Esophagus muscularis mucosa (tissue), 3 donors: ENCODE measurements at regions not wholly inside any gene's neighbourhood (a gene's known extent, or its start where the extent isn't known, plus 50 kb on each side); places are given as distances from the start of the nearest gene placed in this dataset.

Source experiments
- CTCF ChIP-seq, 3 experiments: fragments of 200-600 bp in 2 of 3; fragments of 450-650 bp in 1 of 3; sonication (generic) in 2 of 3; IDR thresholded peaks; one replicate each; pipeline ENCODE4 v1.5.1; 2017 to 2019; ENCODE audit warnings: antibody characterized with exemption in 3 of 3, mild to moderate bottlenecking in 2 of 3, moderate library complexity in 1 of 3
- POLR2A ChIP-seq: fragments of 450-650 bp; IDR thresholded peaks from one replicate; pipeline ENCODE4 v1.6.1; 2017; ENCODE audit warnings: antibody characterized with exemption, moderate library complexity, mild to moderate bottlenecking, low read depth
- POLR2AphosphoS5 ChIP-seq, 2 donors: sonication (generic); formaldehyde crosslinking; IDR thresholded peaks; one replicate each; pipeline ENCODE4 v1.6.1; 2017; ENCODE audit warnings: antibody characterized with exemption in 2 of 2

DNA sequence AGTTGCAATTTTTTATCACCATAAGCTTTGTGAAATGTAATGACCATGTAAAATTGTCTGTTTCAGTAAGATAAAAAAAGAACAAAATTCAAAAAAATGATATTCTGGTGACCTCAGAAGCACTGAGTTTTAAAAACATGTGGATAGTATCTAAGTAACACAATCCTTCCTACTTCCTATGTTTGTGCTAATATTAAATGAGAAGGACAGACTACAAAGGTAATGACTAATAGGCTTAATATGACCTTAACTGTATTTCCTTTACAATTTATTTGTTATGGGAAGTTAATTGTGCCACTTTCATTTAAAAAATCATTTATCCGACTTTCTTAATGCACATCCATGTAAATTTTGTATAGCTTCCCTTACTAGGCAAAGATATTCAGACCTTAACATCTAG is 1030.4 kb upstream of the ATXN8OS start:
- no peak for TF ChIP-seq CTCF (IDR thresholded peaks at IDR 0.05)
- no peak for TF ChIP-seq POLR2A
- no peak for TF ChIP-seq POLR2AphosphoS5 (IDR thresholded peaks at IDR 0.05)
